Tibial nerve (tissue), 3 donors: ENCODE measurements at regions not wholly inside any gene's neighbourhood (a gene's known extent, or its start where the extent isn't known, plus 50 kb on each side); places are given as distances from the start of the nearest gene placed in this dataset.

Experiments used
- CTCF ChIP-seq, 5 experiments: fragments of 200-600 bp in 3 of 5; fragments of 450-650 bp in 2 of 5; sonication (generic) in 3 of 5; IDR thresholded peaks; one replicate each; pipeline ENCODE4 v1.5.1; 2016 to 2019; ENCODE audit warnings: antibody characterized with exemption in 5 of 5, mild to moderate bottlenecking in 3 of 5, moderate library complexity in 2 of 5
- POLR2A ChIP-seq, 2 donors: fragments of 450-650 bp; IDR thresholded peaks; one replicate each; pipeline ENCODE4 v1.6.1; 2017; ENCODE audit warnings: antibody characterized with exemption in 2 of 2, mild to moderate bottlenecking in 2 of 2, moderate library complexity in 2 of 2

- TF ChIP-seq CTCF (IDR thresholded peaks at IDR 0.05) = no peak
- TF ChIP-seq POLR2A (IDR thresholded peaks at IDR 0.05) = no peak
Measured at GRCh38 chr3:14343338-14344112, 58.9 kb upstream of the SLC6A6 start.
